CD14-positive monocyte (primary cell): ENCODE measurements at regions not wholly inside any gene's neighbourhood (a gene's known extent, or its start where the extent isn't known, plus 50 kb on each side); places are given as distances from the start of the nearest gene placed in this dataset.

Experiments
- DNase-seq, 3 donors: peaks; one replicate each; pipeline ENCODE4 v3.0.0-alpha.2; 2011 to 2022
- H2AFZ ChIP-seq: 2 replicates; pipeline ENCODE4 v1.6.0; 2012; ENCODE audit warnings: mild to moderate bottlenecking, low read depth, low read length, inconsistent platforms; ENCODE audit not compliant: insufficient read depth, poor library complexity, severe bottlenecking
- H3K27ac ChIP-seq, 2 donors: 1 replicate in 1 of 2; 2 replicates in 1 of 2; pipeline ENCODE4 v1.5.1; 2012 to 2013; ENCODE audit warnings: low read length in 2 of 2, control low read depth in 1 of 2, inconsistent platforms in 1 of 2, low read depth in 1 of 2, mild to moderate bottlenecking in 1 of 2
- H3K27me3 ChIP-seq, 2 donors: one replicate each; pipeline versions ENCODE4 v1.6.0 to v1.6.1; 2011 to 2013; ENCODE audit warnings: low read length in 2 of 2; ENCODE audit not compliant: control insufficient read depth in 2 of 2, insufficient read depth in 2 of 2
- H3K36me3 ChIP-seq, 2 donors: replicated peaks in 1 of 2; 1 replicate in 1 of 2; 2 replicates in 1 of 2; pipeline versions ENCODE4 v1.5.1 to v1.6.1; 2012 to 2013; ENCODE audit warnings: low read length in 2 of 2, control low read depth in 1 of 2, inconsistent platforms in 1 of 2, mild to moderate bottlenecking in 1 of 2; ENCODE audit not compliant: insufficient read depth in 2 of 2, control insufficient read depth in 1 of 2
- H3K4me1 ChIP-seq, 2 donors: 1 replicate in 1 of 2; 2 replicates in 1 of 2; pipeline versions ENCODE4 v1.5.1 to v1.6.1; 2012 to 2013; ENCODE audit warnings: low read length in 2 of 2, control low read depth in 1 of 2, inconsistent platforms in 1 of 2, mild to moderate bottlenecking in 1 of 2, moderate library complexity in 1 of 2; ENCODE audit not compliant: insufficient read depth in 2 of 2, control insufficient read depth in 1 of 2
- H3K4me2 ChIP-seq: replicated peaks from 2 replicates; pipeline ENCODE3; 2012; ENCODE audit warnings: low read length, moderate library complexity, mild to moderate bottlenecking; ENCODE audit not compliant: poor library complexity, severe bottlenecking; ENCODE audit errors: extremely low read depth
- H3K4me3 ChIP-seq, 3 experiments: fragments of 200-600 bp in 1 of 3; sonication (generic) in 1 of 3; replicated peaks in 1 of 3; 1 replicate in 2 of 3; 2 replicates in 1 of 3; pipeline ENCODE4 v1.5.1; 2011 to 2013; ENCODE audit warnings: low read length in 3 of 3, mild to moderate bottlenecking in 3 of 3, control low read depth in 2 of 3, low read depth in 2 of 3, inconsistent platforms in 1 of 3, moderate library complexity in 1 of 3
- H3K79me2 ChIP-seq: 2 replicates; pipeline ENCODE4 v1.6.0; 2012; ENCODE audit warnings: mild to moderate bottlenecking, control low read depth, inconsistent platforms, low read length, moderate library complexity; ENCODE audit not compliant: insufficient read depth
- H3K9ac ChIP-seq: 2 replicates; pipeline ENCODE4 v1.6.0; 2017; ENCODE audit warnings: low read length, mild to moderate bottlenecking; ENCODE audit not compliant: insufficient read depth, poor library complexity, severe bottlenecking
- H3K9me3 ChIP-seq, 2 donors: replicated peaks in 1 of 2; 1 replicate in 1 of 2; 2 replicates in 1 of 2; pipeline versions ENCODE4 v1.5.1 to v1.6.1; 2012 to 2013; ENCODE audit warnings: low read length in 2 of 2, control low read depth in 1 of 2; ENCODE audit not compliant: control insufficient read depth in 1 of 2, insufficient read depth in 1 of 2
- H4K20me1 ChIP-seq: 2 replicates; pipeline ENCODE4 v1.6.0; 2012; ENCODE audit warnings: mild to moderate bottlenecking, low read length, control low read depth, moderate library complexity; ENCODE audit not compliant: insufficient read depth
- H3K27ac Mint-ChIP-seq, 7 donors: one replicate each; pipeline ENCODE4 v1.8.0; 2020; ENCODE audit warnings: mild to moderate bottlenecking in 7 of 7, mixed read lengths in 7 of 7, moderate library complexity in 6 of 7, inconsistent platforms in 2 of 7
- H3K27me3 Mint-ChIP-seq, 3 donors: one replicate each; pipeline ENCODE4 v1.8.0; 2021 to 2022; ENCODE audit warnings: low read depth in 3 of 3, mild to moderate bottlenecking in 3 of 3, mixed read lengths in 3 of 3, moderate library complexity in 3 of 3, inconsistent platforms in 1 of 3
- H3K36me3 Mint-ChIP-seq, 2 donors: one replicate each; pipeline ENCODE4 v1.8.0; 2020; ENCODE audit warnings: mixed read lengths in 2 of 2, inconsistent platforms in 1 of 2, mild to moderate bottlenecking in 1 of 2
- H3K4me1 Mint-ChIP-seq: one replicate; pipeline ENCODE4 v1.8.0; 2020; ENCODE audit warnings: mild to moderate bottlenecking, mixed read lengths
- H3K4me3 Mint-ChIP-seq, 2 donors: one replicate each; pipeline ENCODE4 v1.8.0; 2020; ENCODE audit warnings: mild to moderate bottlenecking in 2 of 2, mixed read lengths in 2 of 2, moderate library complexity in 1 of 2
- H3K9me3 Mint-ChIP-seq, 7 donors: one replicate each; pipeline ENCODE4 v1.8.0; 2020 to 2022; ENCODE audit warnings: mixed read lengths in 7 of 7, mild to moderate bottlenecking in 6 of 7, moderate library complexity in 6 of 7, inconsistent platforms in 2 of 7
- CTCF ChIP-seq: fragments of 200-600 bp; IDR thresholded peaks from one replicate; pipeline ENCODE4 v1.8.0; 2022; ENCODE audit warnings: antibody characterized with exemption, mild to moderate bottlenecking
- WGBS: methylation state at CpG from one replicate; pipeline ENCODE4 v1.1.5; 2013; ENCODE audit warnings: missing lambda C conversion rate; ENCODE audit not compliant: insufficient coverage; 5-methylcytosine and 5-hydroxymethylcytosine counted together
- intact Hi-C, 2 donors: fragments of 100-400 bp; cut with micrococcal nuclease; formaldehyde crosslinking; loops; one replicate each; pipeline versions ENCODE4 v1.15.0 to v1.15.1; 2023

- Histone ChIP-seq H3K27ac (no peak overlapping the region), H2AFZ (no peak overlapping the region), H3K9ac (no peak overlapping the region), H3K4me2 (no peak overlapping the region), H3K4me1 (no peaks in the 10 kb centered on the region), H3K27me3 (no peaks in the 10 kb centered on the region), H3K9me3 (no peaks in the 10 kb centered on the region), H3K36me3 (no peaks in the 10 kb centered on the region), H4K20me1 (no peaks in the 10 kb centered on the region), H3K4me3 (no peak overlapping the region), H3K79me2 (no peaks in the 10 kb centered on the region)
- H3K9me3 Mint-ChIP-seq, result peaks cover 0 to 5% (median 1%) of the 10 kb centered on the region in 7 donors
- no peak for DNase-seq
- no peaks in the 10 kb centered on the region for H3K27me3 Mint-ChIP-seq
- H3K36me3 Mint-ChIP-seq, result no peaks in the 10 kb centered on the region
- no peak overlapping the region for H3K4me3 Mint-ChIP-seq
- no peak overlapping the region for H3K27ac Mint-ChIP-seq
- WGBS, result 100% methylated on average over 1 of the region's 4 CpGs
- H3K4me1 Mint-ChIP-seq, result no peaks in the 10 kb centered on the region
- TF ChIP-seq CTCF, result no peak
- intact Hi-C loops, result no loop called here
Measured at GRCh38 chr2:220980966-220981675, 591.0 kb downstream of the EPHA4 start.

GRCh38 chr2:220981926-220982325 is 590.2 kb downstream of the EPHA4 start:
- Histone ChIP-seq H3K4me3 (no peak overlapping the region), H3K27ac (no peak overlapping the region), H3K79me2 (no peaks in the 10 kb centered on the region), H2AFZ (no peak overlapping the region), H3K4me1 (no peaks in the 10 kb centered on the region), H4K20me1 (no peaks in the 10 kb centered on the region), H3K9ac (no peak overlapping the region), H3K4me2 (no peak overlapping the region), H3K36me3 (no peaks in the 10 kb centered on the region), H3K27me3 (no peaks in the 10 kb centered on the region), H3K9me3 (no peaks in the 10 kb centered on the region)
- 100% methylated on average over 1 of the region's 6 CpGs for WGBS
- no peaks in the 10 kb centered on the region for H3K27me3 Mint-ChIP-seq
- peaks cover 0 to 5% (median 1%) of the 10 kb centered on the region in 7 donors for H3K9me3 Mint-ChIP-seq
- no peaks in the 10 kb centered on the region for H3K4me1 Mint-ChIP-seq
- no peak overlapping the region for H3K27ac Mint-ChIP-seq
- TF ChIP-seq CTCF, result no peak
- H3K36me3 Mint-ChIP-seq, result no peaks in the 10 kb centered on the region
- no peak for DNase-seq
- no peak overlapping the region for H3K4me3 Mint-ChIP-seq
- intact Hi-C loops, result no loop called here
